Adrenal gland (tissue), 9 donors: ENCODE measurements at regions not wholly inside any gene's neighbourhood (a gene's known extent, or its start where the extent isn't known, plus 50 kb on each side); places are given as distances from the start of the nearest gene placed in this dataset.
"Not testable (repeated sequence)": the region's sequence is repeated elsewhere in the genome, so short reads cannot be mapped to it uniquely, and the experiment has no call there.

ENCODE experiments used
- DNase-seq, 7 donors: peaks; one replicate each; pipeline ENCODE4 v3.0.0-alpha.2; 2019 to 2020
- H3K27ac ChIP-seq, 5 donors: fragments of 200-600 bp; sonication (generic) in 4 of 5; 1 replicate in 3 of 5; 2 replicates in 2 of 5; pipeline versions ENCODE4 v1.5.1 to v1.8.0; 2016 to 2020; ENCODE audit warnings: mild to moderate bottlenecking in 1 of 5
- H3K27me3 ChIP-seq: fragments of 200-600 bp; 2 replicates; pipeline ENCODE4 v1.8.0; 2021
- H3K36me3 ChIP-seq, 2 donors: fragments of 200-600 bp; replicated peaks in 1 of 2; 1 replicate in 1 of 2; 2 replicates in 1 of 2; pipeline versions ENCODE4 v1.5.1 to v1.8.0; 2018 to 2022
- H3K4me1 ChIP-seq, 2 donors: fragments of 200-600 bp; replicated peaks in 1 of 2; 1 replicate in 1 of 2; 2 replicates in 1 of 2; pipeline versions ENCODE4 v1.5.1 to v1.8.0; 2018 to 2021
- H3K4me3 ChIP-seq, 4 donors: fragments of 200-600 bp; sonication (generic) in 3 of 4; one replicate each; pipeline ENCODE4 v1.5.1; 2016 to 2018
- H3K9me3 ChIP-seq, 3 donors: fragments of 200-600 bp; sonication (generic) in 1 of 3; replicated peaks in 1 of 3; 1 replicate in 2 of 3; 2 replicates in 1 of 3; pipeline versions ENCODE4 v1.5.1 to v1.8.0; 2016 to 2021
- CTCF ChIP-seq, 6 experiments: fragments of 450-650 bp in 4 of 6; fragments of 200-600 bp in 2 of 6; sonication (generic) in 1 of 6; IDR thresholded peaks; 1 replicate in 5 of 6; 2 replicates in 1 of 6; pipeline versions ENCODE4 v1.5.1 to v1.8.0; 2016 to 2021; ENCODE audit warnings: antibody characterized with exemption in 6 of 6, mild to moderate bottlenecking in 2 of 6, moderate library complexity in 1 of 6
- POLR2A ChIP-seq, 2 donors: fragments of 450-650 bp; IDR thresholded peaks; one replicate each; pipeline ENCODE4 v1.6.1; 2017; ENCODE audit warnings: antibody characterized with exemption in 2 of 2, mild to moderate bottlenecking in 2 of 2, moderate library complexity in 1 of 2
- WGBS, 4 donors: extraction: QIAGEN DNeasy Blood & Tissue Kit in 2 of 4; methylation state at CpG; one replicate each; pipeline versions ENCODE4 v1.1.5 to v1.1.7; 2013 to 2017; 5-methylcytosine and 5-hydroxymethylcytosine counted together
- intact Hi-C, 2 donors: fragments of 100-400 bp; cut with DNase I; formaldehyde crosslinking; loops; one replicate each; pipeline versions ENCODE4 v1.14.1 to v1.15.0; 2022 to 2023
- donor health status: healthy with polysubstance abuse.
- donor health status: Bipolar disorder and iron deficiency.
- donor health status: DM: yes; HTN: yes; CAD: no.
- donor health status: DM: no; HTN: no; CAD: no.
- donor health status: DM: no; HTN: no; CAD: no.

GRCh38 chr7:68183176-68183575 lies 1186.5 kb downstream of the TYW1 start:
- no peaks in the 10 kb centered on the region for H3K9me3 ChIP-seq
- H3K27me3 ChIP-seq, result no peaks in the 10 kb centered on the region
- 78 to 87% (median 85%) methylated on average over 4 to 6 of the region's 6 CpGs for WGBS, 4 donors
- intact Hi-C loops, result no loop called here
- no peak overlapping the region for H3K27ac ChIP-seq
- no peak for TF ChIP-seq CTCF (IDR thresholded peaks at IDR 0.05)
- TF ChIP-seq POLR2A (IDR thresholded peaks at IDR 0.05), result no peak
- no peak overlapping the region for H3K4me3 ChIP-seq
- DNase-seq, result no peak
- no peaks in the 10 kb centered on the region for H3K4me1 ChIP-seq
- H3K36me3 ChIP-seq, result no peaks in the 10 kb centered on the region

DNA sequence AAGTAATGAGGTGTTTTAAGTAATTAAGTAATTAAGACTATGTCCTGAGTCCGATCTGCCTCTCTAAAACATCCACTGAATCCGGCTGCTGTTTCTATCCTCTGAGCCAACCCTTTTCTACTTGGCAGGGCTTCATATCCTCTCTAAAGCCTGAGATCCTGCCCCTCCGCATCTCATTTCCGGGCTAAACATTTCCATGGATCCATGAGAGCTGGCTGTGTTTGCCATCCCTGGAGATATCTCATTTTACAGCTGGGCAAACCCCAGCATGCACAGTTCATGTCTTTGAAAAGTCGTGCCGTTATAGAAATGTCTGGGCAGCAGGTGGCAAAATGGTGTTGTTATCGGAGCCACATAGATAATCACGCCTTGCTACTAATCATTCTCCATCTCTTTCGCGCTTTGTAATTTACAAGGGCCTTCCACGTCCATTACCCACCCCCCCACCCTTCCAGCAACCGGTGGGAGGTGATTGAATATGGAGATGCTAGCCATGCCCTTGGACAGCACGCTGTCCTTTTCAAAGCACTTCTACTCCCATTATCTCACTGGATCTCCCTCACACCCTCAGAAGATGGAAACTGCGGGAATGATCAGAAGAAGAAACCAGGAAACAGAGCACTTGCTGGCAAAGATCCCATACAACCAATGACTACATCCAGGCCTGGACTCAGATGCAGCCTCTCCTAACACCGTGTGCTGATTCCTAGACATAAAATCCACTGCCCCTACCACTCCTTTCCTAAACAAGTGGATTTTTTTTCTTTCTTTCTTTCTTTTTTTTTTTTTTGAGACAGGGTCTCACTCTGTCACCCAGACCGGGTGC lies 1189.2 kb downstream of the TYW1 start:
- intact Hi-C loops, result no loop called here
- Histone ChIP-seq H3K4me1 (no peaks in the 10 kb centered on the region), H3K27ac (no peak overlapping the region), H3K27me3 (no peaks in the 10 kb centered on the region), H3K4me3 (no peak overlapping the region), H3K36me3 (no peaks in the 10 kb centered on the region), H3K9me3 (no peaks in the 10 kb centered on the region)
- no peak for TF ChIP-seq POLR2A (IDR thresholded peaks at IDR 0.05)
- TF ChIP-seq CTCF (IDR thresholded peaks at IDR 0.05), result no peak
- DNase-seq, result no peak
- WGBS, 4 donors, result 66 to 80% (median 75%) methylated on average over 16 of the region's 16 CpGs

- Histone ChIP-seq H3K4me1 (no peaks in the 10 kb centered on the region), H3K27ac (no peak overlapping the region), H3K9me3 (no peaks in the 10 kb centered on the region), H3K36me3 (no peaks in the 10 kb centered on the region), H3K27me3 (no peaks in the 10 kb centered on the region), H3K4me3 (no peak overlapping the region)
- no peak for DNase-seq
- TF ChIP-seq CTCF (IDR thresholded peaks at IDR 0.05) (no peak), POLR2A (IDR thresholded peaks at IDR 0.05) (no peak)
- 83 to 86% (median 83%) methylated on average over 7 of the region's 7 CpGs for WGBS, 4 donors
- intact Hi-C loops, result no loop called here
Observed at GRCh38 chr7:68187532-68187931, 1190.9 kb downstream of the TYW1 start.

GRCh38 chr7:68192941-68193340 lies 1196.3 kb downstream of the TYW1 start:
- TF ChIP-seq POLR2A (IDR thresholded peaks at IDR 0.05), result no peak
- WGBS, 4 donors, result 37 to 52% (median 41%) methylated on average over 5 of the region's 5 CpGs
- H3K27me3 ChIP-seq, result no peaks in the 10 kb centered on the region
- DNase-seq, result peak in 5 of 7 donors; percentile 23 to 34 (median 29)
- H3K27ac ChIP-seq, result no peak overlapping the region
- H3K4me1 ChIP-seq, result no peaks in the 10 kb centered on the region
- H3K36me3 ChIP-seq, result no peaks in the 10 kb centered on the region
- no peaks in the 10 kb centered on the region for H3K9me3 ChIP-seq
- no peak overlapping the region for H3K4me3 ChIP-seq
- intact Hi-C loops, result no loop called here

- intact Hi-C loops, result not testable (repeated sequence)
- 94 to 98% (median 96%) methylated on average over 2 of the region's 2 CpGs for WGBS, 4 donors
Observed at GRCh38 chr7:68195642-68196041, 1199.0 kb downstream of the TYW1 start.

More at GRCh38 chr7:68195642-68196041, 1199.0 kb downstream of the TYW1 start:
- not testable (repeated sequence) for H3K27ac ChIP-seq, H3K36me3 ChIP-seq, H3K4me1 ChIP-seq, H3K9me3 ChIP-seq, H3K27me3 ChIP-seq, H3K4me3 ChIP-seq, DNase-seq
